HepG2 (cell line): ENCODE measurements at regions not wholly inside any gene's neighbourhood (a gene's known extent, or its start where the extent isn't known, plus 50 kb on each side); places are given as distances from the start of the nearest gene placed in this dataset.

Experiments
- ATAC-seq: fragments of 200-7000 bp; cut with Tn5 transposase; 3 replicates; pipeline ENCODE4 v1.9.1; 2020; ENCODE audit warnings: mild to moderate bottlenecking, moderate library complexity
- BruUV-seq: library from RNA; stranded (reverse); fragments of 400-500 nt; replicated peaks from 2 replicates; lab custom pipeline; 2021; lab: Mats Ljungman, UMichigan
- CTCF ChIA-PET: fragments of 300-600 bp; formaldehyde crosslinking; extraction: SDS; loops from one replicate; lab custom pipeline; 2021; ENCODE audit warnings: low total read pairs, inconsistent platforms, low intra/inter-chr PET ratio; lab: Yijun Ruan, JAX
- POLR2A ChIA-PET: fragments of 350-600 bp; sonication (Branson Sonifier 250); formaldehyde crosslinking; loops from one replicate; lab custom pipeline; 2020; ENCODE audit warnings: antibody characterized with exemption, inconsistent platforms; lab: Yijun Ruan, JAX
- DNase-seq: peaks from one replicate; pipeline ENCODE4 v3.0.0-alpha.2; 2015; ENCODE audit warnings: low spot score
- FAIRE-seq: peaks from 3 replicates; lab custom pipeline; 2011; peaks lifted over from hg19 to GRCh38; lab: Jason Lieb, UNC
- H2AFZ ChIP-seq: one replicate; pipeline ENCODE4 v1.6.1; 2011; ENCODE audit warnings: low read length, inconsistent platforms
- H3K27ac ChIP-seq: fragments of 300-600 bp; 3 replicates; pipeline ENCODE4 v1.8.0; 2011; ENCODE audit warnings: mixed run types, mild to moderate bottlenecking, mixed read lengths, low read length, inconsistent platforms; ENCODE audit not compliant: insufficient read depth; ENCODE audit errors: extremely low read length
- H3K27me3 ChIP-seq, 2 experiments: fragments of 200-600 bp in 1 of 2; 2 replicates in 1 of 2; 3 replicates in 1 of 2; pipeline versions ENCODE4 v1.6.0 to v1.8.0; 2011; ENCODE audit warnings: low read length in 2 of 2, mild to moderate bottlenecking in 2 of 2, moderate library complexity in 2 of 2, inconsistent platforms in 1 of 2; ENCODE audit not compliant: insufficient read depth in 2 of 2, control insufficient read depth in 1 of 2
- H3K36me3 ChIP-seq, 2 experiments: fragments of 200-600 bp in 1 of 2; replicated peaks in 1 of 2; 2 replicates in 1 of 2; 3 replicates in 1 of 2; pipeline versions ENCODE4 v1.5.1 to v1.8.0; 2011; ENCODE audit warnings: low read length in 2 of 2, inconsistent platforms in 1 of 2; ENCODE audit not compliant: insufficient read depth in 2 of 2, control insufficient read depth in 1 of 2
- H3K4me1 ChIP-seq: 2 replicates; pipeline ENCODE4 v1.5.1; 2012; ENCODE audit warnings: low read length, inconsistent platforms; ENCODE audit not compliant: insufficient read depth
- H3K4me2 ChIP-seq: 2 replicates; pipeline ENCODE4 v1.6.0; 2011; ENCODE audit warnings: low read depth, low read length, inconsistent platforms
- H3K4me3 ChIP-seq, 3 experiments: fragments of 200-600 bp in 1 of 3; sonication (generic), shearing (Covaris generic) in 1 of 3; replicated peaks in 1 of 3; 2 replicates each; pipeline ENCODE4 v1.5.1; 2011 to 2016; ENCODE audit warnings: low read length in 3 of 3, inconsistent platforms in 2 of 3, low read depth in 2 of 3, mild to moderate bottlenecking in 2 of 3, control low read depth in 1 of 3, mixed read lengths in 1 of 3; ENCODE audit not compliant: insufficient read depth in 1 of 3
- H3K79me2 ChIP-seq: one replicate; pipeline ENCODE4 v1.6.1; 2011; ENCODE audit warnings: low read length, inconsistent platforms; ENCODE audit not compliant: insufficient read depth
- H3K9ac ChIP-seq: 2 replicates; pipeline ENCODE4 v1.6.0; 2011; ENCODE audit warnings: mild to moderate bottlenecking, low read depth, low read length, inconsistent platforms; ENCODE audit not compliant: insufficient read depth
- H3K9me3 ChIP-seq: 2 replicates; pipeline ENCODE4 v1.5.1; 2012; ENCODE audit warnings: mild to moderate bottlenecking, low read length
- H4K20me1 ChIP-seq: 2 replicates; pipeline ENCODE4 v1.6.0; 2011; ENCODE audit warnings: inconsistent platforms, mild to moderate bottlenecking, low read length, moderate library complexity; ENCODE audit not compliant: insufficient read depth
- BRCA1 ChIP-seq: sonication (generic); formaldehyde crosslinking; IDR thresholded peaks from 2 replicates; pipeline ENCODE4 v1.4.0; 2020; ENCODE audit warnings: missing genetic modification reagents
- CBFB ChIP-seq: sonication (generic); formaldehyde crosslinking; IDR thresholded peaks from 2 replicates; pipeline ENCODE4 v1.4.0; 2020; ENCODE audit warnings: missing genetic modification reagents
- MATR3 ChIP-seq: sonication (generic); formaldehyde crosslinking; IDR thresholded peaks from 2 replicates; pipeline ENCODE4 v1.4.0; 2020; ENCODE audit warnings: missing genetic modification reagents
- MED8 ChIP-seq: sonication (generic); formaldehyde crosslinking; IDR thresholded peaks from 2 replicates; pipeline ENCODE4 v1.8.1; 2023; ENCODE audit warnings: mild to moderate bottlenecking, missing genetic modification reagents; ENCODE audit not compliant: insufficient replicate concordance
- NR2F1 ChIP-seq, 2 experiments: fragments of 450-650 bp in 1 of 2; formaldehyde crosslinking in 1 of 2; IDR thresholded peaks; 2 replicates each; pipeline versions ENCODE4 v1.5.0 to v1.6.1; 2016 to 2020; ENCODE audit warnings: mild to moderate bottlenecking in 1 of 2, missing compliant biosample characterization in 1 of 2, missing genetic modification reagents in 1 of 2, moderate library complexity in 1 of 2
- RARA ChIP-seq: IDR thresholded peaks from 2 replicates; pipeline ENCODE4 v1.6.1; 2016; ENCODE audit warnings: missing genetic modification reagents, missing compliant biosample characterization
- SRSF9 ChIP-seq: fragments of 200-400 bp; formaldehyde crosslinking; IDR thresholded peaks from 2 replicates; pipeline ENCODE4 v1.6.1; 2018; ENCODE audit warnings: borderline replicate concordance, mild to moderate bottlenecking, low read depth, low read length; ENCODE audit not compliant: insufficient read depth, poor library complexity, severe bottlenecking
- ZBTB20 ChIP-seq: sonication (generic); formaldehyde crosslinking; IDR thresholded peaks from 2 replicates; pipeline ENCODE4 v1.8.1; 2023; ENCODE audit warnings: missing genetic modification reagents, low read depth, mild to moderate bottlenecking, borderline replicate concordance
- ZNF30 ChIP-seq: sonication (generic); formaldehyde crosslinking; IDR thresholded peaks from 2 replicates; pipeline ENCODE4 v1.5.0; 2020; ENCODE audit warnings: mild to moderate bottlenecking, missing genetic modification reagents
- ZNF337 ChIP-seq: sonication (generic); formaldehyde crosslinking; IDR thresholded peaks from 2 replicates; pipeline ENCODE4 v1.5.1; 2020; ENCODE audit warnings: missing genetic modification reagents, low read depth, mild to moderate bottlenecking, borderline replicate concordance
- ZNF619 ChIP-seq: sonication (generic); formaldehyde crosslinking; IDR thresholded peaks from 2 replicates; pipeline ENCODE4 v1.4.0; 2020; ENCODE audit warnings: mild to moderate bottlenecking, missing genetic modification reagents
- ZNF652 ChIP-seq: IDR thresholded peaks from 2 replicates; pipeline ENCODE4 v1.6.1; 2016; ENCODE audit warnings: low read depth, borderline replicate concordance
- ZNF713 ChIP-seq: sonication (generic); formaldehyde crosslinking; IDR thresholded peaks from 2 replicates; pipeline ENCODE4 v1.4.0; 2020; ENCODE audit warnings: mild to moderate bottlenecking, missing genetic modification reagents
- WGBS: methylation state at CpG from one replicate; pipeline ENCODE4 v1.1.6; 2017; ENCODE audit warnings: low lambda C conversion rate; 5-methylcytosine and 5-hydroxymethylcytosine counted together
- in situ Hi-C: cut with HindIII; loops from 2 replicates; pipeline ENCODE4 v1.10.0; 2017; ENCODE audit warnings: low pct_unique_long_range_greater_than_20kb; ENCODE audit not compliant: extremely low pct_ligation_motif_present
- intact Hi-C: fragments of 100-400 bp; cut with micrococcal nuclease; formaldehyde crosslinking; loops from one replicate; pipeline ENCODE4 v1.10.0; 2022; ENCODE audit not compliant: unreplicated experiment
- TF ChIP-seq, protein P1 (sequence below): sonication (generic); formaldehyde crosslinking; IDR thresholded peaks from 2 replicates; pipeline ENCODE4 v1.8.1; 2023; ENCODE audit warnings: mild to moderate bottlenecking, moderate library complexity, missing genetic modification reagents

DNA sequence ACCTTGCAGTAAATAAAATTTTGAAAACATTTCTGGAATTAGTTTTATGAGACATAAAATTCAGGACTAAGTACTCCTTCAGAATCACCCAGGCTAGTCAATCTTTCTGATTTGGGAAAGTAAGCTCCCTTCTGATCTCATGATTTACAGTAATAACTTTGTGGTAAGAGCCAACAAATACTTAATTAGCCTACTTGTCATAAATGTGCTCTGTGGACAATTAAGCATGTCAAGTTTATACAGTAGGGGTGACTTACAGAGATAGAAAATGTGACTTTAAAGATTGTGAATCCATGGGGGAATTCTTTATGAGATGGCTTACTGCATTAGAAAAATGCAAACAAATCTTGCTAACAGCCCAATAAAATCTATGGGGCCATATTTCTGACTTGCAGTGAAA is 616.9 kb upstream of the GHITM start:
- BruUV-seq = no TSS peak
- H3K27ac ChIP-seq = no peak overlapping the region

GRCh38 chr10:83522881-83523386 is 616.4 kb upstream of the GHITM start:
- Histone ChIP-seq H3K36me3 (no peaks in the 10 kb centered on the region), H3K4me3 (no peak overlapping the region), H3K4me2 (no peak overlapping the region), H3K4me1 (no peaks in the 10 kb centered on the region), H3K27ac (no peak overlapping the region), H4K20me1 (no peaks in the 10 kb centered on the region), H3K79me2 (no peaks in the 10 kb centered on the region), H3K9me3 (peaks cover 86% of the 10 kb centered on the region), H2AFZ (no peak overlapping the region), H3K9ac (no peak overlapping the region), H3K27me3 (no peaks in the 10 kb centered on the region)
- DNase-seq (no peak), ATAC-seq (no peak), FAIRE-seq (no peak)
- in situ Hi-C loops = no loop called here
- no TSS peak for BruUV-seq
- TF ChIP-seq BRCA1 (CRISPR knock-in tag) = no peak
- TF ChIP-seq ZBTB20 (CRISPR knock-in tag) = no peak
- TF ChIP-seq SRSF9 = no peak
- no peak for TF ChIP-seq CBFB
- no peak for TF ChIP-seq ZNF713 (CRISPR knock-in tag)
- no peak for TF ChIP-seq ZNF619 (CRISPR knock-in tag)
- no peak for TF ChIP-seq MED8 (CRISPR knock-in tag)
- no peak for TF ChIP-seq RARA (CRISPR knock-in tag)
- TF ChIP-seq MATR3 (CRISPR knock-in tag) = no peak
- TF ChIP-seq ZNF337 (CRISPR knock-in tag) = no peak
- CTCF ChIA-PET = no interaction called here
- intact Hi-C loops = no loop called here
- 0% methylated on average over 3 of the region's 3 CpGs for WGBS
- POLR2A ChIA-PET = no interaction called here

More for the DNA sequence above, 616.9 kb upstream of the GHITM start:
- Histone ChIP-seq H3K27me3 (no peaks in the 10 kb centered on the region; a peak in 1 of 5 replicates), H3K9ac (no peak overlapping the region), H3K4me2 (no peak overlapping the region), H4K20me1 (no peaks in the 10 kb centered on the region), H2AFZ (no peak overlapping the region), H3K79me2 (no peaks in the 10 kb centered on the region), H3K36me3 (no peaks in the 10 kb centered on the region), H3K4me3 (no peak overlapping the region), H3K9me3 (peaks cover 85% of the 10 kb centered on the region), H3K4me1 (no peaks in the 10 kb centered on the region)
- DNase-seq = no peak
- POLR2A ChIA-PET = no interaction called here
- intact Hi-C loops (no loop called here), in situ Hi-C loops (no loop called here)
- TF ChIP-seq, protein P1, sequence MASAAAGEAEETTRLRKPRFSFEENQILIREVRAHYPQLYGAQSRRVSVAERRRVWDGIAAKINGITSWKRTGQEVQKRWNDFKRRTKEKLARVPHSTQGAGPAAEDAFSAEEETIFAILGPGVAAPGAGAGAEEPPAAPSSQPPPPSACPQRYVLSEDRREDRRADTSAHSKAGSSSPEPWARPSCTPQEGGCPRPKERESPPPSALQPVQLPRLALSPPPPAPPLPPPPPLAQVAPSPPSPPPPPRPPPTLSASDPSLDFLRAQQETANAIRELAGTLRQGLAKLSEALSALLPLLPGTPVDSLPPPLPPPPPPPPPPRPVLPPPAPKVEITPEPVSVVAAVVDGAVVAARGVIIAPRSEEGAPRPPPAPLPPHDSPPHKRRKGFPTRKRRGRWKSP (CRISPR knock-in tag) = no peak
- TF ChIP-seq NR2F1 (CRISPR knock-in tag; IDR thresholded peaks at IDR 0.05) (no peak), ZNF30 (no peak), ZNF652 (CRISPR knock-in tag) (no peak)
- CTCF ChIA-PET = no interaction called here
- no peak for FAIRE-seq
- no peak for ATAC-seq
